Cardiac fibroblast (primary cell): ENCODE measurements at regions not wholly inside any gene's neighbourhood (a gene's known extent, or its start where the extent isn't known, plus 50 kb on each side); places are given as distances from the start of the nearest gene placed in this dataset.

ENCODE experiments used
- DNase-seq, 2 donors: peaks; one replicate each; pipeline versions ENCODE4 v3.0.0 to v3.0.0-alpha.2; 2010; ENCODE audit warnings: low read depth in 2 of 2
- H3K4me3 ChIP-seq, 2 donors: replicated peaks in 1 of 2; 1 replicate in 1 of 2; 2 replicates in 1 of 2; pipeline ENCODE4 v1.5.1; 2011; ENCODE audit warnings: low read depth in 2 of 2, low read length in 2 of 2, mild to moderate bottlenecking in 2 of 2, moderate library complexity in 1 of 2
- TF ChIP-seq, protein P1 (sequence below): IDR thresholded peaks from one replicate; pipeline ENCODE4 v1.5.1; 2011; ENCODE audit warnings: low read depth, mild to moderate bottlenecking, low read length, inconsistent platforms

DNA sequence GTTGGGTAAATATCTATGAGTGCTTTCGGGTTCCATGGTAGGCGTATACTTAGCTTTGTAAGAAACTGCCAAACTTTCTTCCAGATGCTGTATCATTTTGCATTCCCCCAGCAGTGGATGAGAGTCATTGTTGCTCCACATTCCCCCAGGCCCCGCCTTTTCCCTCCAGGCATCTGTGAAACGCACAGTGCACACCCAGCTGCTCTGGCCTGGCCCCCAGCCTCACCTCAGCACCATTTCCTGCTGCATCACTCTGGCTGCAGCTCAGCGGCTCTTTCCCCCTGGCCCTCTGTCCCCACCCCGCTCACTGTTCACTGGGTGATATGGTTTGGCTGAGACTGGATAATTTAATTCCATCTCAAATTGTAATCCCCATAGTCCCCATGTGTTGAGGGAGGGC is 76.6 kb upstream of the SPTLC1 start:
- no peak overlapping the region for H3K4me3 ChIP-seq
- peak; percentile 46 to 53 for DNase-seq
- TF ChIP-seq, protein P1, sequence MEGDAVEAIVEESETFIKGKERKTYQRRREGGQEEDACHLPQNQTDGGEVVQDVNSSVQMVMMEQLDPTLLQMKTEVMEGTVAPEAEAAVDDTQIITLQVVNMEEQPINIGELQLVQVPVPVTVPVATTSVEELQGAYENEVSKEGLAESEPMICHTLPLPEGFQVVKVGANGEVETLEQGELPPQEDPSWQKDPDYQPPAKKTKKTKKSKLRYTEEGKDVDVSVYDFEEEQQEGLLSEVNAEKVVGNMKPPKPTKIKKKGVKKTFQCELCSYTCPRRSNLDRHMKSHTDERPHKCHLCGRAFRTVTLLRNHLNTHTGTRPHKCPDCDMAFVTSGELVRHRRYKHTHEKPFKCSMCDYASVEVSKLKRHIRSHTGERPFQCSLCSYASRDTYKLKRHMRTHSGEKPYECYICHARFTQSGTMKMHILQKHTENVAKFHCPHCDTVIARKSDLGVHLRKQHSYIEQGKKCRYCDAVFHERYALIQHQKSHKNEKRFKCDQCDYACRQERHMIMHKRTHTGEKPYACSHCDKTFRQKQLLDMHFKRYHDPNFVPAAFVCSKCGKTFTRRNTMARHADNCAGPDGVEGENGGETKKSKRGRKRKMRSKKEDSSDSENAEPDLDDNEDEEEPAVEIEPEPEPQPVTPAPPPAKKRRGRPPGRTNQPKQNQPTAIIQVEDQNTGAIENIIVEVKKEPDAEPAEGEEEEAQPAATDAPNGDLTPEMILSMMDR = no peak

- TF ChIP-seq, protein P1 = no peak
- H3K4me3 ChIP-seq = no peak overlapping the region
- no peak for DNase-seq
Observed at GRCh38 chr9:92190536-92190790, 75.2 kb upstream of the SPTLC1 start.

DNA sequence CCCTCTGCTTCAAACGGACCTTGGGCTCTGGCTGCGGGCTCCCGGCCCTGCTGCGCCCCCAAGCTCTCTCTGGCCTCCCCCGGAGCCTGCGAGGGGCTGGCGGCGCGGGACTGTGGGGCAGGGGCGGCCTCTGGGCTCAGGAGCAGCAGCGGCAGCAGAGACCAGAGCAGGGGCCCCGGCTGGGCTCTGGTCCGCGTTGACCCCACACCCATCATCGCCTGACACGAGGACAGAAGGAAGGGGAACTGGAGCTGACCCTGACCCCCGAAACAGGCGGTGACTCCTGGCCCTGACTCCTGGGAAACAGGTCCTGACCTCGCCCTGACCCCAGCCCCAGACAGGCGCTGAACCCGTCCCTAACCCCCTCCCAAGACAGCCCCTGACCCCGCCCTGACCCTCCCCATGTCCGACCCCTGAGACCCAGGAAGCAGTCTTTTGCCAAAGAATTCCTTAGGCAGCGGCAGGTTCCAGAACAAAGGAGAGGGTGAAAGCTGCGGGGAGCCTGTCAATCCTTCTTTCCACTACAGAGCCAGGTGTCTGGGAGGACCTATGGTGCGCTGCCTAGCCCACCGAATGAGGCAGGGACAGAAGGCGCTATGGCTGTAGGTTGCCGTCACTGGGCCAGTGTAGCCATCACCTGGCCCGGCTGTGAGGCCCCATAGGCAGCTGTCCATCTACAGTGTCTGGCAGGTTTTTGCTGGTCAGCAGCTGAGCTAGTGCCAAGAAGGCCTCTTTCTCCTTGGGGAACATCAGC is 74.7 kb upstream of the SPTLC1 start:
- TF ChIP-seq, protein P1 = no peak
- H3K4me3 ChIP-seq = no peak overlapping the region
- no peak for DNase-seq

DNA sequence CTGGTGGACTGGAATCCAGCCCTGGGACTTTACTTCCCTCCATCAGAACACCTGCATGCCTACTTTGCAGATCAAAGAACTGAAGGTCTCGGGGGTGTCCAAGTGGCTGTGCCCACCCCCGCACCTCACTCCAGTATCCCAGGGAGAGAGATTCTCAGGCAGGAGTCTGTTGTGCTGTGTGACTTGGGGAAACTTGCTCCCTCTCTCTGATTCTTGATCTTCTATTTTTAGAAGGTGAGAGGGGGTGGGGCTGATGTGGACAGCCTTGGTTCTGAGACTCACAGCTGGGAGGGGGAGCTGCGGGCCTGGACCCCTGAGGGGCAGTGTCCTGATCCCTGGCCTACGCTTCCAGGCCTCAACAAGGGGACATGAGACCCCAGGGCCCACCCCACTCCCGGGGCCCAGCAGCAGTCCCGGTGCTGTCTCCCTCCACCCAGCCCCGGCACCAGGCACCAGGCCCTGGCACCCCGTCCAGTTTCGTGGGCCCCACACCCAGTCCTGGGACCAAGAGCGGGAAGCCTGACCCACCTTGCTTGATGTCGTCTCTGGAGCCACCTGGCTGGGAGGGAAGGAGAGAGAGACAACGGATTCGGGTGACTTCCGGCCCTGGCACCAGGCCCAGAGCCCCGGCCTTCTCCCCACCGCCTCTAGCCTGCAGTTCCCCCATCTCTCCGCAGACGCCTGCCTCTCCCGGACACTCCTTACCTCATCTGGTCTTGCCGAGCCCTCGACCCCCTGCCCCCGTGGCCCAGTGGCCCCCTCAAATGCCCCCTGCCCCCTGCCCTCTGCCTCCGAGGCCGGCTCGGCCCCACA is 74.0 kb upstream of the SPTLC1 start:
- H3K4me3 ChIP-seq = no peak overlapping the region
- DNase-seq = no peak
- TF ChIP-seq, protein P1 = no peak

GRCh38 chr9:92187989-92188714 is 72.9 kb upstream of the SPTLC1 start:
- no peak overlapping the region for H3K4me3 ChIP-seq
- TF ChIP-seq, protein P1 = no peak
- no peak for DNase-seq

GRCh38 chr9:92187390-92187789 is 72.2 kb upstream of the SPTLC1 start:
- no peak overlapping the region for H3K4me3 ChIP-seq
- no peak for DNase-seq
- TF ChIP-seq, protein P1 = no peak
